Amygdala (tissue), 56 donors: ENCODE measurements at regions not wholly inside any gene's neighbourhood (a gene's known extent, or its start where the extent isn't known, plus 50 kb on each side); places are given as distances from the start of the nearest gene placed in this dataset.

Experiments used
- DNase-seq, 56 donors: peaks; one replicate each; lab custom pipeline; 2025; lab: John Stamatoyannopoulos, UW

DNA sequence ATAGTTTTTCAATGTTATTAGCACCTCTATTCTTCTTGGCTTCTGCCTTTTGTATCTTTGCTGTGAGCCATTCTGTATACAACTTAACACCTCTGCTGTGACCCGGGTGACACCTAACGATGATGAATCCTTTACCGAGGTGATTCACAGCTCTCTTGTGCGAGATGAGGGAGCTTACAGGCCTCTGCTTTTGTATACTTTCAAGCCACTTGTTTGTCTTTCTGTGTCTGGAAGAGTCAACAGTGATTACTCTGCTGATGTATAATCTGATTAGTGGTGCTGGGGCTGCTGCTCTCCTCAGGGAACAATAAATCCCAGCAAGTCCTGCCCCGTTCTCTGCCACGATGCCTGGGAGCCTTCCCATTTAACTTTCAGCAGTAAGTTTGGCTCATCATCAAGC, 442.9 kb upstream of the SGCD start:
- DNase-seq: no peak

GRCh38 chr5:155885199-155885598, 441.8 kb upstream of the SGCD start:
- DNase-seq: no peak

GRCh38 chr5:155886311-155887031, 440.5 kb upstream of the SGCD start:
- DNase-seq: no peak

- no peak for DNase-seq
Measured at GRCh38 chr5:155895484-155895883, 431.5 kb upstream of the SGCD start.

DNA sequence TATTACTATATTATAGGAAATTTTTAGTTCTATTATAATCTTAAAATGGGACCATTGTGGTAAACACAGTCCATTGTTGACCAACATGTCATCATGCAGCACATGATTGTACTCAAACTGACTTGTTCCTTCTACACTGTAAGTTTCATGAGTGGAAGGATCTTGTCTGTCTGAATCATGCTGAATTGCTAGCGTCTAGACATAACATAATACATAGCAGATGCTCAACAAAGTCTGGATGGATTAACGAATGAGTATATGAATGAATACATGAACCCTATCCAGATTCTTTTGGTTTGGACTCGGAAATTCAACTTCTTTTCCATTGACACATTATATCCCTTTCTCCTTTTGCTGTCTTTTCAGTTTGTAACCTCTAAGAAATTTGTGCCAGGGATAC, 429.2 kb upstream of the SGCD start:
- no peak for DNase-seq

GRCh38 chr5:155898284-155898683, 428.7 kb upstream of the SGCD start:
- no peak for DNase-seq

DNA sequence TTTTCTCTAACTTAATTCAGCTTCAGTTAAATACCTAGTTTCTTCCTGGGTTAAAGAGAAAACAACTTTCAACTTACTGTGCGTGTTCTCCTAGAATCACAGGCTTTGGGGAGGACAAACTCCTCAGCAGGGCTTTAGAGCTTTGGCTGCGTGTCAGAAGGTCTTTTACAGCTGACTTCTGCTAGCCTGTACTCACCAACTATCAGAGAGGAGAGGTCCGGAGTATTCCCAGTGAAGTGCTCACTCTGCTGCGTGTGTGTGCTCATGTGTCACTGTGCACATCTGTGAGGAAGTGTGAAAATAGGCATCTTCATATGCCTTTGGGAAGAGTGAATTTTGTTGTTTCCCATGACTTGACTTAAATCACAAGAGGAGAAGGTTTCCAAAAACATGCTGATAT, 423.2 kb upstream of the SGCD start:
- DNase-seq: no peak

- no peak for DNase-seq
Measured at GRCh38 chr5:155905364-155905763, 421.6 kb upstream of the SGCD start.

DNA sequence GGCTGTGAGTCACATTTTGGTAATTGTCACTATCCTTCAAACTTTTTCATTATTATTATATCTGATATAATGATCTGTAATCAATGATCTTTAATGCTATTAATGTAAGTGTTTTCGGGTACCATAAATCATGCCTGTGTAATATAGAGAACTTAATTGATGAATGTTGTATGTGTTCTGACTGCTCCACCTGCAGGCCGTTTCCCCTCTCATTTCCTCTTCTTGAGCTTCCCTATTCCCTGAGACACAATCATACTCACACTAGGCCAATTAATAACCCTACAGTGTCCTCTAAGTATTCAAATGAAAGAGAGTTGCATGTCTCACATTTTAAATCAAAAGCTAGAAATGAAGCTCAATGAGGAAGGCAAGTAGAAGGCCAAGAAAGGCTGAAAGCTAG, 420.9 kb upstream of the SGCD start:
- peak in 3 of 56 donors; percentile 1 to 3 (median 1) for DNase-seq

DNA sequence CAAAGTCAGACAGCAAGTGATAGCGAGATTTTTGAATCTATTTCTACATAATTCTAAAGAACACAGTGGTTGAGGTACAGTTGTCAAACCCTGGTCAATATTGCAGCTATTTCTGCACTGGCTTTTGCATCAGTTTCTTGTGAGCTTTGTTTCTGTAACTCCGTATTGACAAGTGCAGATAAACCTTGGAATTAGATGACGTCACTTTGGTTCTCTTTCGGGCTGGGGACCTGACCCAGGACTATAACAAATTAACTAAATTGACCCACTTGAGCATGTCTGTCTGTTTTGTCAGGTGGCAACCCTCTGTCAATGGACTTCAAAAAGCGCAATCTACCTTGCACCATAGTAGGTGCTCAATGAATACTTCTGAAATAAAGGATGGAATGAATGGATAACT, 418.4 kb upstream of the SGCD start:
- DNase-seq: no peak

DNA sequence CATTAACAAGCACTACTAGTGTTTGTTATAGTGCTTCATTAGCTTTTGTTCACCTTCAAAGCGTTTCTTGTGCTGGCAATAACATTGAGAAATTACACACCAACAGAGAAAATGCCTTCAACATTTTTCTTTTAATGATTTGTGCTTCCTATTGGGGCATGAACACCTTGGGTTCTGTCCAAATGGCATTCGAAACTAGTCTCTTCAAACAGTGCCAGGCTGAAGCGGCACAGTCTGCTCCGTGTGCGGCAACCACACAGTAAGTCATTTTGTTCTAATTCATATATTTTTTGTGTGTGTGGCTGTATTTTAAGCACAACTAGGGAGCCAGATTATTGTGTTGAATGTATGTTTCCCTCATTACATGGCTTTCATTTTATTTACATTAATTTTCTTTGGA, 414.7 kb upstream of the SGCD start:
- peak in 2 of 56 donors; percentile 1 to 10 for DNase-seq

DNA sequence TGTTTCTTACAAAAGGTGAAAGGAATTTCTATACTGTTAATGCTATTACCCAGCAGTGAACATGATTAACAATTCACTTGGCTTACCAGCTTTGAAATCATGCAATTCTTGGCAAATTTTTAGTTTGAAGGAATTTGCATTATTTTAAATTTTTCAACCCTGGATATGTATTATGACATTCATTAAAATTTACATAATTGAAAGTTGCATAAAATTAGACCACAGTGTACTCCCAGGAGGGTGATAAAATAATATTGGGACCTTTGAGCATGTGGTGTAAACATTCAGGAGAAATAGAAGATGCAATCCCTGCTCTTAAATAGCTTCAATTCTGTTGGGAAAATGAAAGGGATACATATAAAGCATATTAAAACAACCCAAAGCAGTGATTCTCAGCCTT, 412.2 kb upstream of the SGCD start:
- no peak for DNase-seq

GRCh38 chr5:155915601-155916000, 411.4 kb upstream of the SGCD start:
- DNase-seq: no peak

GRCh38 chr5:155919126-155919525, 407.8 kb upstream of the SGCD start:
- DNase-seq: no peak

- DNase-seq: no peak
Measured at GRCh38 chr5:155919725-155920124, 407.2 kb upstream of the SGCD start.

DNA sequence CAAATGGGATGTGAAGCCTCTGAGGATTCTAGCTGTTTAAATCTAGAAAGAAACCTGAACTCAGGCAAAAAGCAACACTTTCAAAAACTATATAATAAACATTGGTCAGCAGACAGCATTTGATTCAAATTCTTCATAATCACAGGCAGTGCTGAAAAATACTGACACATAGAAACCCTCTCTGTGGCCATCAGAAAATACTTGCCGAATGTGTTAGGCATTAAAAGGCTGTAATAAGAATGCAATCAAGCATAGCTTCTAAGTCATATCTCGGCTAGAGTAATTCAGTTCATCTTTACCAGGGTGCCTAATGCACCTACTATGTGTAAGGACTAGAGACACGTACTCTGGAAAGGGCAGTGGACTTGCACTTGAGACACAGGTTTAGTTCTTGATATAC, 405.3 kb upstream of the SGCD start:
- DNase-seq: no peak

GRCh38 chr5:155923784-155924183, 403.2 kb upstream of the SGCD start:
- DNase-seq: no peak

GRCh38 chr5:155926031-155926430, 400.9 kb upstream of the SGCD start:
- no peak for DNase-seq

GRCh38 chr5:155926766-155927165, 400.2 kb upstream of the SGCD start:
- no peak for DNase-seq

- DNase-seq: no peak
Measured at GRCh38 chr5:155929112-155929511, 397.9 kb upstream of the SGCD start.

DNA sequence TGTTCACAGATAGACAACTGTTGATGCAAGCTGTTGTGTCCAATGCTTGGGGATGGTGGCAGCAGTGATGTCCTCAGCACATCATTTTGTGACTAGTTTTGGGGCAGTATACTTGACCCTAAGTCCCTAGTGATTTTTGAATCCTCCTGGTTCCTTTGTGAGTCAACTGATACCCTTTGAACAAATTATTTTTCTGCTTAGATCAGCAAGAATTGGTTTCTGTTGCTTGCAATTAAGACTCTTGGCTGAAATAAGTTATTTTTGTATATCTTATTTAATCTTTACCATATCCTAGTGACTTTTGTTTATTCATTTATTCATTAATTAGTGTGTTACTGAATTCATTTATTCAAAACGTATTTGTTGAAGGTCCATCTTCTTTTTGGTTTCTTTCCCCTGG, 392.0 kb upstream of the SGCD start:
- no peak for DNase-seq

GRCh38 chr5:155935723-155936122, 391.2 kb upstream of the SGCD start:
- DNase-seq: no peak
